ENCODE measurements at regions not wholly inside any gene's neighbourhood (a gene's known extent, or its start where the extent isn't known, plus 50 kb on each side); places are given as distances from the start of the nearest gene placed in this dataset.

DNA sequence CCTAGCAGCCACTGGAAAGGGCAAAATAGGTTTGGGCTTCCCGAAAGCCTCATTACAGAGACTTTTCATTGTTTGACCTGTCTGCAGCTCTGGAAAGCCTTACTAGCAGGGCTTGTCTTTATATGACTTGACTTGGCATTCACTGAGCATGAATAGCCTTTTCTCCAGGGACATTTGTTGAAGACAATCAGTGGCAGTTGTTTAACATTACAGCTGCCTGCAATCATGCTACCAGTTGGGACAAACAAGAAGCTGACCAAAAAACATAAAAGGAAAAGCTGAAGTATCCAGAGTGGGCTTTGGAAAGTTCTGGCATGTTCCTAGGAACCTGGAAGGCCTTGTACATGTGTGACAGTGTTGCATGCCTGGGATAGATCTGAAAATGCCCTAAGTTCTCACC is 121.4 kb downstream of the KCNF1 start:
- DNase-seq (ENCODE audit: low read depth in 2 of 3, low spot score in 2 of 3), result no peak

- DNase-seq (ENCODE audit: low read depth in 2 of 3, low spot score in 2 of 3), result no peak
Observed at GRCh38 chr2:11038641-11039040, 116.6 kb upstream of the SLC66A3 start.

GRCh38 chr2:11040992-11041391 is 114.3 kb upstream of the SLC66A3 start:
- DNase-seq (ENCODE audit: low read depth in 2 of 3, low spot score in 2 of 3), result no peak

- no peak for DNase-seq (ENCODE audit: low read depth in 2 of 3, low spot score in 2 of 3)
Observed at GRCh38 chr2:11042841-11043240, 112.4 kb upstream of the SLC66A3 start.

- no peak for DNase-seq (ENCODE audit: low read depth in 2 of 3, low spot score in 2 of 3)
Observed at GRCh38 chr2:11043245-11043644, 112.0 kb upstream of the SLC66A3 start.

GRCh38 chr2:11044201-11044600 is 111.1 kb upstream of the SLC66A3 start:
- DNase-seq (ENCODE audit: low read depth in 2 of 3, low spot score in 2 of 3), result no peak

DNA sequence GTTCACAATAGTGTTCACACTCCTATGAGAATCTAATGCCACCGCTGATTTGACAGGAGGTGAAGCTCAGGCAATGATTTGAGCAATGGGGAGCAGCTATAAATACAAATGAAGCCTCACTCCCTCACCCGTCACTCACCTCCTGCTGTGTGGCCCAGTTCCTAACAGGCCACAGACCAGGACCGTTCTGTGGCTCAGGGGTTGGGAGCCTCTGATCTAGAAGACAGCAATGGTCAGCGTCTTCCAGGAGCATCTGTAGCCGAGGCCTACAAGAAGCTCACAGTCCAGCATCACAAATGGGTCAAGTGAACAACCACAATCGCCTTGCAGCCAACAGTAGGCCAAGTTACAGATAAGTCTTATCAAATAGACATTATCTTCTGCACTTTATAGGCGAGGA is 110.0 kb upstream of the SLC66A3 start:
- DNase-seq (ENCODE audit: low read depth in 2 of 3, low spot score in 2 of 3), result no peak

DNA sequence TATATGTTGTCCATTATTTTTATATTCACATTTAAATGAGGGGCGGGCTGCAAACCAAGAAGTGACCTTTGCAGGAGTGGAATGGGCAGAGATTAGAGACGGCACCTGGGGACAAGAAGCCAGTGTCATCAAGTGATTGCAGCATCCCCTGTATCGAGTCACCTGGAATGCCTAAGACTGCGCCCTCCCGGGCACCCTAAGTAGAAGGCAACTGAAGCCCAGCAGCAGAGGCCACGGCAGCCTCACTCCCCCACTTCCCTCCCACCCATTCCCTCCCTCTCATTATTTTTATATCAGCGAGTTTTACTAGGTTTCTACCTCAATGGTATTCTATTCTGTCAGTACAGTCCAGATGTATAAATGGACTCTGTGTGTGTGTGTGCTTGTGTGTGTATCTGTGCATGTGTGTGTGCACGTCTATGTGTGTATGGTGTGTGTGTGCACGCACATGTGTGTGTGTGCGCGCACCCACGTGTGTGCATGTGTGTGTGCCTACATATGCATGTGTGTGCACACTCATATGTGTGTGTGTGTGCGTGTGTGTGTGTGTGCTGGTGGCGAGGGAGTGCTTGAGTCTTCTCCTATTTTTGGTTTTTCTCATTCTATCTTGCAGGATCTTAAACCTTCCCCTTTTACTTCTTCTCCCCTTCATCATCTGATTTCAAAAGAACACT is 106.8 kb upstream of the SLC66A3 start:
- DNase-seq (ENCODE audit: low read depth in 2 of 3, low spot score in 2 of 3), result no peak

GRCh38 chr2:11050565-11050964 is 104.7 kb upstream of the SLC66A3 start:
- no peak for DNase-seq (ENCODE audit: low read depth in 2 of 3, low spot score in 2 of 3)

- DNase-seq (ENCODE audit: low read depth in 2 of 3, low spot score in 2 of 3), result no peak
Observed at GRCh38 chr2:11051280-11051679, 104.0 kb upstream of the SLC66A3 start.

GRCh38 chr2:11053546-11053945 is 101.7 kb upstream of the SLC66A3 start:
- DNase-seq (ENCODE audit: low read depth in 2 of 3, low spot score in 2 of 3), result no peak

DNA sequence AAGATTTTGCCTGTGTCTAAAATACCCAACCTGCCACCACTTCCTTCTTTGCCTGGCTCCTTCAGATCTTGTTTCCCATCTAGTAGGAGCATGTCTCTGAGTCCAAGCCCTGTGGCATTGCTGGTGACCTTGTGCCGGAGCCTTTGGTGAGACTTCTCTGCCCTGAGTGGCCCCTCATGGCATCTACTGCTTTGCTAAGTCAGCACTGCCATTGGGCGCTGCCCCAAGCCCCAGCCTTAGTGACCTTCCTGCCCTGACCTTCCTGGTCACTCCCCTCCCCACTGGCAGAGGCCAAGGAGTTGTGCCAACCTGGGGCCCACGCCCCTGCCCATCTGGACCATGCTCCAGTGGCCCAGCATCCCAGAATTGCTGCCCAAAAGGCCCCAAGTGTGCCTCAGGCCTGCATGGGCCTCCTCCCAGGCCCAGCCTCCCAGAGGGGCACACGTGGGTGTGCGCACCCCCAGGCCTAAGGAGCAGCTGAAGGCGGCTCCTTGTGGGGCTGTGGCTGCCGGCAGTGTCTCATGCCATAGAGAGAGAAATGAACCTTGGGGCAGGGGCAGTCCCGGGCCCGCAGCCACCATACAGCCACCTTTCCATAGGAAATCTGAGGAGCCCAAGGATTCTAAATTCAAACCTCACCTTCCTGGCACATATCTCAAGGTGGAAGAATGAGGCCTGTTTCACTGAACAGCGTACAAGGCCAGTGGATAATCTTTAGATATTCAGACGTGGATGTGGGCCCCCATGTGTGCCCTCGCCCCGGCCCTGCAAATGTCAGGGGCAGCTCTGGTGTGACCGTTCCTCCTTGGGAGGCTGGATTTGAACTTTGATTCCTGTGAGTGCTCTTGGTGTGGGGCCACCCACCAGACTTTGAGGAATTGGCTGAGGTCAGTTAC is 100.2 kb upstream of the SLC66A3 start:
- no peak for DNase-seq (ENCODE audit: low read depth in 2 of 3, low spot score in 2 of 3)

GRCh38 chr2:11055679-11056215 is 99.5 kb upstream of the SLC66A3 start:
- no peak for DNase-seq (ENCODE audit: low read depth in 2 of 3, low spot score in 2 of 3)

GRCh38 chr2:11056614-11057013 is 98.7 kb upstream of the SLC66A3 start:
- no peak for DNase-seq (ENCODE audit: low read depth in 2 of 3, low spot score in 2 of 3)

- no peak for DNase-seq (ENCODE audit: low read depth in 2 of 3, low spot score in 2 of 3)
Observed at GRCh38 chr2:11057031-11057430, 98.2 kb upstream of the SLC66A3 start.

GRCh38 chr2:11058129-11058528 is 97.1 kb upstream of the SLC66A3 start:
- no peak for DNase-seq (ENCODE audit: low read depth in 2 of 3, low spot score in 2 of 3)

GRCh38 chr2:11060376-11061169 is 94.7 kb upstream of the SLC66A3 start:
- DNase-seq (ENCODE audit: low read depth in 2 of 3, low spot score in 2 of 3), result no peak

- no peak for DNase-seq (ENCODE audit: low read depth in 2 of 3, low spot score in 2 of 3)
Observed at GRCh38 chr2:11065833-11066485, 89.3 kb upstream of the SLC66A3 start.

- DNase-seq (ENCODE audit: low read depth in 2 of 3, low spot score in 2 of 3), result no peak
Observed at GRCh38 chr2:11067221-11068078, 87.8 kb upstream of the SLC66A3 start.

All from hematopoietic multipotent progenitor cell (in vitro differentiated cells).